ENCODE measurements at regions not wholly inside any gene's neighbourhood (a gene's known extent, or its start where the extent isn't known, plus 50 kb on each side); places are given as distances from the start of the nearest gene placed in this dataset.
"Not testable (repeated sequence)": the region's sequence is repeated elsewhere in the genome, so short reads cannot be mapped to it uniquely, and the experiment has no call there.

GRCh38 chr2:114128725-114129124, 238.8 kb downstream of the ACTR3 start:
- DNase-seq (ENCODE audit: low spot score): no peak
- no peak for FAIRE-seq

GRCh38 chr2:114132050-114132449, 242.2 kb downstream of the ACTR3 start:
- FAIRE-seq; DNase-seq (ENCODE audit: low spot score): not testable (repeated sequence)

DNA sequence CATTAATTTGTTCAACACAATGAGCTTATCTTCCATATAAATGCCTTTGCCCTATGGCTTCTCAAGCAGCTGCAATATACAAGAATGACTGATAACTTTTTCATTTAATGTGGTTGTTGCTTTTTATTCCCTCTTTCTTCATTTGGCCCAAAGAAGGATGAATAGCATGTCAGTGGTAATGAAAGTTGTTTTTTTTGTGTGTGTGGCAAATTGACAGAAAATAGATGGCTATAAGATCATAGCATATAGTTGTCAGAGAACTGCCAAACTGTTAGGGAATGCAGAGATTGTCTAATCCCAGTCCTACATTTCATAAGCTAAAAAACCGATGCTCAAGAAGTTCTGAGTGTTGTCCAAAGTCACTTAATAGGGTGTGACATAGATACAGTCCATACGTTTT, 244.3 kb downstream of the ACTR3 start:
- DNase-seq (ENCODE audit: low spot score) (no peak), FAIRE-seq (no peak)

- FAIRE-seq (no peak), DNase-seq (ENCODE audit: low spot score) (no peak)
These were observed 249.7 kb downstream of the ACTR3 start for GRCh38 chr2:114139542-114139941.

GRCh38 chr2:114156366-114157056, 266.6 kb downstream of the ACTR3 start:
- FAIRE-seq: no peak
- DNase-seq (ENCODE audit: low spot score): no peak

- no peak for FAIRE-seq
- DNase-seq (ENCODE audit: low spot score): no peak
These were observed 267.1 kb downstream of the ACTR3 start for GRCh38 chr2:114157057-114157385.

DNA sequence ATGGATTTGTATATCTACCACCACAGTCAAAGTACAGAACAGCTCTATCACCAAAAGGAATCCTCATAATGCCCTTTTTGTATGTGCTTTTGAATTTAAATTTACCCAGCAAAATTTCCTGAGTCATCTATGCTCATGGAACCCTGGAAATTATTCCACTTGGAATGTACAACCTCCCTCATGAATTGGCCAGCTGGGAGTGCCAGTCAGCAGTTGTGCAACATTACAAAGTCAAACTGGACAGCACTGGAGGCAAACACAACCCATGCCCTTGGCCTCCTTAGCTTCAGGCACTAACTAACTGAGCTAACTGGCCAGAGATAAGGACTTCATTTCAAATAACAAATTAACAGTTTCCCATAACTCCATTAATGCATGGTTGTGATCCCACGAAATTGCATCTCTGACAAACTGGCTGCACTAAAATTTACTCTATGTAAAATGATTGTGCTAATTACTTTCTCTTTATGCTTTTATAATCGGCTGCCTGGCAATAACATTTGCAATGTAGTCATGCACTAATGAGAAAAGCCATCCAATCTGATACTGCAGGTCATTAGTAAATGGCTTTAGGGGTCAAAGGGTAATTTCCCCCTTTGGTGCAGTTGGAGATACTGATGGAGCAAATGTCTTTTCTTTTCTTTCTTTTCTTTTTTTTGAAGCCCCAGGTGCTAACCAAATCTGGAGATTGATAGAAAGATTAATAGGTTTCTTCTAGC, 270.5 kb downstream of the ACTR3 start:
- DNase-seq (ENCODE audit: low spot score) (no peak), FAIRE-seq (no peak)

DNA sequence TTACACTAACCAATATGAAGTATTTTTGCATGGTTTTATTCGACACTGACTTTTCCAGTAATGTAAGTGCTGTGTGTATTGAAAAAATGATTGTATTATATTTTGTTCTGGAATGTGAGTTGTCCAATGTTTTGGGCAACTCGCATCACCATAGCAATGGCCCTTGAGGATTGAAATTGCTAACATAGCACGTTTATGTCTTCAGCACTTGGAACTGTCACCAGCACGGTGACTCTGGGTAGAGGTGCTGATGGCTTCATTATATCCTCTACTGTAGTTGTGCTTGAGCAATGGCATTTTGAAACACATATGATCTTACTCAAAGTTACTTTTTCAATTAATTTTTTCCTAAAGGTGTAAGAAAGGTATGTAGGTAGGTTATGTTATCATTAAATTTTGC, 271.5 kb downstream of the ACTR3 start:
- no peak for DNase-seq (ENCODE audit: low spot score)

DNA sequence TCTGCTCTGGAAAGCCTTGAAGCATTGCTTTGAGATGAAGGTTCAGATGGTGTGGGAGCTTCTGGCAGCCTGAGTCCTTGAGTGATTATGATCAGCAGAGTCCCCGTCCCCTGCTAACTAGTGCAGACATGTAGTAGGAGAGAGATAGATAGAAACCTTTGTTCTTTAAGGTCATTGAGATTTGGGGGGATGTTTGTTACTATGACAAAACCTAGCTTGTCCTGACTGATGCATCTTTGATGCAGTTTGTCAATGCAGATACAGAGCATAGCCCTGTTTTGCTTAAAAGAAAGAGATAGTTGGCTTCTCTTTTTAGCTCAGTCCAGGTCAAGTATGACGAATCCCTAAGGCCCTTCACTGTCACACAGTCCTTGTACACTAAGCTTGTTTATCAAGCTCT, 274.6 kb upstream of the DPP10 start:
- DNase-seq (ENCODE audit: low spot score) (no peak), FAIRE-seq (no peak)

More for the DNA sequence above, 271.5 kb downstream of the ACTR3 start:
- no peak for FAIRE-seq

DNA sequence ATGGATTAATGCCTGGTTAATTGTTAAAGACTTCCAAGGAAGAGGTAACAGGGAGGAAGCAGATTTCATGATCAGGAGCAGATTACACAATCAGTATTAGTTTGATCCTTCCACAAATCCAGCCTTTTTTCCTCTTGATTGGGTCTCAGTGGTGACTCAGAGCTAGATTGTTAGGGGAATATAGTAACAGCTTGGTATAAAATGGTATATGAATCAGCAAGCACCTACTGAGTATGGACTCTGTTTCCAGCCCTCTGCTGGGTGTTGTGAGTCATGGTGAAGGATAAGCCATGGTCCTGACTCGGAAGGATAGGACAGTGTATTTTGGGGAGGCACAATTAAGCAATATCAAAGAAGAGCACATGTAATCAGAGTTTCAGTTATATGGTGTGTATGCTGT, 272.4 kb upstream of the DPP10 start:
- peak; percentile 47 for DNase-seq (ENCODE audit: low spot score)
- FAIRE-seq: no peak

DNA sequence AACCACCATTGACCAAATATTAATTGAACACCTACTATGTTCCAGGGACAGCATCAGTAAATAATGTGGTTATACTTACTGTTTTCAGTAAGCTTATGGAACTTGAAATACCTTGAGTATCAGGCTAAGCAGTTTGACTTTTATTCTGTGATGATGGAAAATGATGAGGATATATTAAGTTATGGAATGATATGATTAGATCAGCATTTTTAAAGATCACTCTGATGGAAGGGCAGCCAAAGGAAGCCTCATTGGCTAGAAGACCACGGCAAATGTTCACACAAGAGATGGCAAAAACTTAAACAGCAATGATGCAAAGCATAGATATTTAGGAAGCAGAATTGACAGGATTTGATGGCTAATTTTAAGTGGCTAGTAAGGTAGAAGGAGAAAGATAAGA, 266.9 kb upstream of the DPP10 start:
- DNase-seq (ENCODE audit: low spot score): no peak
- FAIRE-seq: no peak

GRCh38 chr2:114185501-114185900, 256.9 kb upstream of the DPP10 start:
- DNase-seq (ENCODE audit: low spot score): no peak
- no peak for FAIRE-seq

DNA sequence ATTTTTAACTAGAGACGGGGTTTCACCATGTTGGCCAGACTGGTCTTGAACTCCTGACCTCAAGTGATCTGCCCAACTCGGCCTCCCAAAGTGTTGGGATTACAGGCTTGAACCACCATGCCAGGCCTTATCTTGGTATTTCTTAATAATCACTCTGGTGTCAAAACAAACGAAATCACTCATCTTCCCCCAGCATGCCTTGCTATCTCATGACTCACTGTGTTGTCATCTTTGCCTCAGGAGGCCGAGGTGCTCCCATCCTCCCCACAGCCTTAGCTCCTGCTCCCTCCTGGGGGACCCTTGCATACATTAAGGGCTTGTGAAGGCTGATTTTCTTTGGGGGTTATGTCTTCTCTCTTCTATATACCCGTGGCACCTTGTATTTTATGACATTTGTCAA, 250.1 kb upstream of the DPP10 start:
- DNase-seq (ENCODE audit: low spot score): peak; percentile 55
- FAIRE-seq: peak; percentile 5

- FAIRE-seq (no peak), DNase-seq (ENCODE audit: low spot score) (no peak)
These were observed 240.7 kb upstream of the DPP10 start for GRCh38 chr2:114201781-114202180.

GRCh38 chr2:114203679-114204078, 238.8 kb upstream of the DPP10 start:
- no peak for FAIRE-seq
- DNase-seq (ENCODE audit: low spot score): no peak

- no peak for FAIRE-seq
- no peak for DNase-seq (ENCODE audit: low spot score)
These were observed 228.6 kb upstream of the DPP10 start for GRCh38 chr2:114213808-114214207.

- DNase-seq (ENCODE audit: low spot score): no peak
- FAIRE-seq: no peak
These were observed 224.1 kb upstream of the DPP10 start for GRCh38 chr2:114218383-114218782.

DNA sequence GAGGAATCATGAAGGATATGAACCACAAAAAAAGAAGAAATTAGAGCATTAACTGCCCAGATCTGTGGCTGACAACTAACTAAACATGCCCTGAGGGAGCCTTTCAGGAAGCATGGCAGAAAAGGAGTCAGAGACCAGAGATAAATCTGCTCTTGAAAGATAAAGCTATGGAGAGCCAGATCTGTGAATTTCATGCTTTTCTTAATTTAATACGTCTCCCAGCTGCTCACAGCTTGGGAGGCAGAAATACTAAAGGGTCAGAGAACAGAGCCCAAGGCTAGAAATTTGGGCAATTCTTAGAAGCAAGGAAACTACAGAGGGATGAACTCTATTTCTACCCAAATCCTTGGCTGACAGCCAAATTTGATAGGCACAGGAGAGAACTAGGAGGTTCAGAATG, 223.0 kb upstream of the DPP10 start:
- FAIRE-seq (no peak), DNase-seq (ENCODE audit: low spot score) (no peak)

DNA sequence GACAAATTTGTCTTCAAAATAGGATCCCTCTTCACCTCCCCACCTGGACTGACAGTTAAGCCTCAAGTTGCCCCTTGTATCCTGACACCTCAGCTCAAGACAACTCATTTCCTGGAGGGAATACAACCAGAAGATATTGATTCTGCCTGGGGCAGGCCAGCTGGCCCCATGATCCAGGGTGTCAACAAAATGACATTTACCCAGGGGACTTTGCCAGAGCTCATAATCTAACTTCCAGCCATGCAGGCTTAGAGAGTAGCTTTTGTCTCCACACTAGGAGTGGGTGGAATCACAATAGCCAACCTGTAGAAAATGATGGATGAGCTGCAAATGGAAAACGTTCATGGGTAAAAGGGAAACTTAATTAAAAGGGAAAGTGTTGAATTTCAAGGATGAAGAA, 220.1 kb upstream of the DPP10 start:
- DNase-seq (ENCODE audit: low spot score) (no peak), FAIRE-seq (no peak)

DNA sequence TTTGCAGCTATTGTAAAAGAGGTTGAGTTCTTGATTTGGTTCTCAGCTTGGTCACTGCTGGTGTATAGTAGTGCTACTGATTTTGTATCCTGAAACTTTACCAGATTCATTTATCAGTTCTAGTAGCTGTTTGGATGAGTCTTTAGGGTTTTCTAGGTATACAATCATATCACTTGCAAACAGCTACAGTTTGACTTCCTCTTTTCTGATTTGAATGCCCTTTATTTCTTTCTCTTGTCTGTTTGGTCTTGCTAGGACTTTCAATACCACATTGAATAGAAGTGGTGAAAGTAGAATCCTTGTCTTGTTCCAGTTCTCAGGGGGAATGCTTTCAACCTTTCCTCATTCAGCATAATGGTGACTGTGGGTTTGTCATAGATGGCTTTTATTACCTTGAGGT, 210.5 kb upstream of the DPP10 start:
- DNase-seq (ENCODE audit: low spot score): no peak
- no peak for FAIRE-seq

- DNase-seq (ENCODE audit: low spot score) (no peak), FAIRE-seq (no peak)
These were observed 205.1 kb upstream of the DPP10 start for GRCh38 chr2:114237331-114237730.

- no peak for FAIRE-seq
- DNase-seq (ENCODE audit: low spot score): no peak
These were observed 203.4 kb upstream of the DPP10 start for GRCh38 chr2:114238910-114239559.

- DNase-seq (ENCODE audit: low spot score) (no peak), FAIRE-seq (no peak)
These were observed 193.8 kb upstream of the DPP10 start for GRCh38 chr2:114248648-114249047.
